Activated CD8-positive, alpha-beta T cell treated with anti-CD3 and anti-CD28 coated beads, Interleukin-2, amount 10 ng/mL, durations not matched to agents 7 days and 5 days (primary cell): ENCODE measurements at regions not wholly inside any gene's neighbourhood (a gene's known extent, or its start where the extent isn't known, plus 50 kb on each side); places are given as distances from the start of the nearest gene placed in this dataset.
"Not testable (repeated sequence)": the region's sequence is repeated elsewhere in the genome, so short reads cannot be mapped to it uniquely, and the experiment has no call there.

Source experiments
- ATAC-seq: fragments of 150-1000 bp; cut with Tn5 transposase; one replicate; pipeline ENCODE4 v1.10.0; 2021; ENCODE audit warnings: moderate library complexity
- CTCF ChIA-PET: fragments of 350-600 bp; sonication (Branson Sonifier 250); formaldehyde crosslinking; loops from one replicate; lab custom pipeline; 2021; ENCODE audit warnings: antibody characterized with exemption; lab: Charles Lee
- POLR2A ChIA-PET: fragments of 350-600 bp; sonication (Branson Sonifier 250); formaldehyde crosslinking; loops from one replicate; lab custom pipeline; 2021; ENCODE audit warnings: antibody characterized with exemption; lab: Charles Lee
- DNase-seq: peaks from one replicate; pipeline ENCODE4 v3.0.0-alpha.2; 2020
- H3K27ac Mint-ChIP-seq: one replicate; pipeline ENCODE4 v1.8.0; 2021; ENCODE audit warnings: mild to moderate bottlenecking, mixed read lengths
- H3K27me3 Mint-ChIP-seq: one replicate; pipeline ENCODE4 v1.8.0; 2021; ENCODE audit warnings: low read depth, mixed read lengths
- H3K36me3 Mint-ChIP-seq: one replicate; pipeline ENCODE4 v1.8.0; 2021; ENCODE audit warnings: low read depth, mixed read lengths
- H3K4me1 Mint-ChIP-seq: one replicate; pipeline ENCODE4 v1.8.0; 2021; ENCODE audit warnings: low read depth, mixed read lengths
- H3K4me3 Mint-ChIP-seq: one replicate; pipeline ENCODE4 v1.8.0; 2021; ENCODE audit warnings: mild to moderate bottlenecking, mixed read lengths
- H3K9me3 Mint-ChIP-seq: one replicate; pipeline ENCODE4 v1.8.0; 2022; ENCODE audit warnings: mixed read lengths; ENCODE audit not compliant: insufficient read depth

DNA sequence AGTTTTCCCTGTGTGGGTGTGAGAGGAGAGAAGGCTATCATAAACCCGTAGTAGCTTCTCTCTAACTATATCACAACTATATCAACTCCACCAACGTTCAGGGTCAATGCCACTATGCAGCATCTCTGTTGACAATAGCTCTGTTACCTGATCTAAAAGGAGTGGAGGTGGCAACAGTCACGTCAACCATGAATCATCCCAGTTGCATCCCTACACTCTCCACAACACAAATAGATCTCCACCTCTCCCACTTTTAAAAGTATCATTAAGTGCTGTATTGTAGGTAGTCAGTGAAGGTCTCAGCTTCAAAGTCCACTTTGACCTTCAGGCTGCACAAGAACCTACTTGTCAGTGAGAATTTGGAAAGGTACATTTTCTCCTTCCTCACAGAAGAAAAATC, 600.5 kb upstream of the GRIA3 start:
- ChIA-PET POLR2A (no interaction called here), CTCF (no interaction called here)
- no peaks in the 10 kb centered on the region for H3K9me3 Mint-ChIP-seq
- H3K27me3 Mint-ChIP-seq = no peaks in the 10 kb centered on the region
- no peak overlapping the region for H3K4me3 Mint-ChIP-seq
- H3K4me1 Mint-ChIP-seq = no peaks in the 10 kb centered on the region
- no peak for ATAC-seq
- DNase-seq = no peak
- H3K27ac Mint-ChIP-seq = no peak overlapping the region
- H3K36me3 Mint-ChIP-seq = no peaks in the 10 kb centered on the region

GRCh38 chrX:122584981-122585380, 599.1 kb upstream of the GRIA3 start:
- H3K9me3 Mint-ChIP-seq = no peaks in the 10 kb centered on the region
- no peaks in the 10 kb centered on the region for H3K36me3 Mint-ChIP-seq
- no peaks in the 10 kb centered on the region for H3K27me3 Mint-ChIP-seq
- ATAC-seq = no peak
- POLR2A ChIA-PET = no interaction called here
- CTCF ChIA-PET = no interaction called here
- H3K4me1 Mint-ChIP-seq = no peaks in the 10 kb centered on the region
- no peak for DNase-seq
- no peak overlapping the region for H3K4me3 Mint-ChIP-seq
- H3K27ac Mint-ChIP-seq = no peak overlapping the region

DNA sequence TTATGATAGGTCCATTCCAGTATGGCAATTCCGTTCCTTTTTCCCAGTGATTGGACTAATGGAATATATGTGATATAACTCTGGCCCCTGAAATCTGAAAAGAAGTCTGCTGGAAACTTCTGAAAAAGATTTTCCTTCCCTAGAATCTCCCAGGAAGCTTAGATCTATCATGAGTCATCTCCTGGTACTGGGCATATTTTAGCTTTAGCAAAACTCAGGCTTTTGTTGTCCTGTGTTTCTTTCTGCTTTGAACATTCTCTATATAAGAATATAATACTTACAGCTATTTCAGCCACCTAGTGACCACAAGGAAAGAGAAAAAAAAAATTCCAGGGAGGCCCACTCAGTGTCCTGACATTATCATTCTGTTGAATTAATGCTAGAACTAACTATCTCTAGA, 597.2 kb upstream of the GRIA3 start:
- H3K27me3 Mint-ChIP-seq = no peaks in the 10 kb centered on the region
- no peak for DNase-seq
- ATAC-seq = no peak
- no peaks in the 10 kb centered on the region for H3K9me3 Mint-ChIP-seq
- ChIA-PET POLR2A (no interaction called here), CTCF (no interaction called here)
- H3K27ac Mint-ChIP-seq = no peak overlapping the region
- no peaks in the 10 kb centered on the region for H3K36me3 Mint-ChIP-seq
- no peak overlapping the region for H3K4me3 Mint-ChIP-seq
- H3K4me1 Mint-ChIP-seq = no peaks in the 10 kb centered on the region

- Mint-ChIP-seq H3K4me1 (no peaks in the 10 kb centered on the region), H3K27ac (no peak overlapping the region), H3K9me3 (no peaks in the 10 kb centered on the region), H3K36me3 (no peaks in the 10 kb centered on the region), H3K4me3 (no peak overlapping the region), H3K27me3 (no peaks in the 10 kb centered on the region)
- ChIA-PET CTCF (no interaction called here), POLR2A (no interaction called here)
- DNase-seq (no peak), ATAC-seq (no peak)
These were observed 592.5 kb upstream of the GRIA3 start for GRCh38 chrX:122591546-122591945.

DNA sequence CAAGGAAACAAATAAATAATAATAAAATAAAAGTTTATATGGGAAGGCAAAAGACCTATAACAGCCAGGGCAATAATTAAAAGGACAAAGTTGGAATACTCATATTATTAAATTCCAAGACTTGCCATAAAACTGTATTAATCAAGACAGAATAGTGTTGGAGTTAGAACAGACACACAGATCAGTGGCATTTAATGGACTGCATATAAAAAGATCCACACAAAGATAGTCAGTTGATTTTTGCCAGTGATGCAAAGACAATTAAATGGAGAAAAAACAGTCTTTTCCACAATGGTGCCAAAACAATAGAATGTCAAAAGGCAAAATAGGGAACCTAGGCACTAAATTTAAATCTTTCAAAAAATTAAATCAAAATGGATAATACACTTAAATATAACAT, 587.1 kb upstream of the GRIA3 start:
- Mint-ChIP-seq H3K9me3 (no peaks in the 10 kb centered on the region), H3K4me1 (no peaks in the 10 kb centered on the region), H3K27ac (no peak overlapping the region), H3K27me3 (no peaks in the 10 kb centered on the region), H3K4me3 (no peak overlapping the region), H3K36me3 (no peaks in the 10 kb centered on the region)
- ChIA-PET POLR2A (no interaction called here), CTCF (no interaction called here)
- ATAC-seq (no peak), DNase-seq (no peak)

GRCh38 chrX:122622795-122623194, 561.3 kb upstream of the GRIA3 start:
- Mint-ChIP-seq H3K27me3 (no peaks in the 10 kb centered on the region), H3K4me3 (no peak overlapping the region), H3K4me1 (no peaks in the 10 kb centered on the region), H3K36me3 (no peaks in the 10 kb centered on the region), H3K9me3 (no peaks in the 10 kb centered on the region), H3K27ac (no peak overlapping the region)
- no peak for DNase-seq
- ATAC-seq = no peak
- POLR2A ChIA-PET = no interaction called here
- CTCF ChIA-PET = no interaction called here

- POLR2A ChIA-PET = no interaction called here
These were observed 558.8 kb upstream of the GRIA3 start for GRCh38 chrX:122625239-122625638.

GRCh38 chrX:122625821-122626220, 558.3 kb upstream of the GRIA3 start:
- Mint-ChIP-seq H3K4me3 (no peak overlapping the region), H3K27ac (no peak overlapping the region), H3K9me3 (no peaks in the 10 kb centered on the region), H3K27me3 (no peaks in the 10 kb centered on the region), H3K4me1 (no peaks in the 10 kb centered on the region), H3K36me3 (no peaks in the 10 kb centered on the region)
- ChIA-PET POLR2A (no interaction called here), CTCF (no interaction called here)
- DNase-seq = no peak
- no peak for ATAC-seq

More at GRCh38 chrX:122625239-122625638, 558.8 kb upstream of the GRIA3 start:
- Mint-ChIP-seq H3K27me3 (no peaks in the 10 kb centered on the region), H3K4me1 (no peaks in the 10 kb centered on the region), H3K27ac (no peak overlapping the region), H3K9me3 (no peaks in the 10 kb centered on the region), H3K4me3 (no peak overlapping the region), H3K36me3 (no peaks in the 10 kb centered on the region)
- DNase-seq (no peak), ATAC-seq (no peak)
- CTCF ChIA-PET = no interaction called here

GRCh38 chrX:122626871-122627270, 557.2 kb upstream of the GRIA3 start:
- ChIA-PET CTCF (no interaction called here), POLR2A (no interaction called here)
- Mint-ChIP-seq H3K27me3 (no peaks in the 10 kb centered on the region), H3K4me3 (no peak overlapping the region), H3K9me3 (no peaks in the 10 kb centered on the region), H3K4me1 (no peaks in the 10 kb centered on the region), H3K27ac (no peak overlapping the region), H3K36me3 (no peaks in the 10 kb centered on the region)
- DNase-seq (no peak), ATAC-seq (no peak)

- Mint-ChIP-seq H3K36me3 (no peaks in the 10 kb centered on the region), H3K27me3 (no peaks in the 10 kb centered on the region), H3K4me1 (no peaks in the 10 kb centered on the region), H3K27ac (no peak overlapping the region), H3K9me3 (no peaks in the 10 kb centered on the region), H3K4me3 (no peak overlapping the region)
- ChIA-PET POLR2A (no interaction called here), CTCF (no interaction called here)
- ATAC-seq (no peak), DNase-seq (no peak)
These were observed 542.9 kb upstream of the GRIA3 start for GRCh38 chrX:122641136-122641535.

GRCh38 chrX:122641826-122642225, 542.3 kb upstream of the GRIA3 start:
- Mint-ChIP-seq H3K27ac (no peak overlapping the region), H3K36me3 (no peaks in the 10 kb centered on the region), H3K4me3 (no peak overlapping the region), H3K4me1 (no peaks in the 10 kb centered on the region), H3K27me3 (no peaks in the 10 kb centered on the region), H3K9me3 (no peaks in the 10 kb centered on the region)
- DNase-seq = no peak
- ChIA-PET POLR2A (no interaction called here), CTCF (no interaction called here)
- no peak for ATAC-seq

- DNase-seq, H3K27me3 Mint-ChIP-seq, H3K27ac Mint-ChIP-seq, ATAC-seq, H3K9me3 Mint-ChIP-seq, CTCF ChIA-PET, H3K4me1 Mint-ChIP-seq, H3K36me3 Mint-ChIP-seq, H3K4me3 Mint-ChIP-seq, POLR2A ChIA-PET: not testable (repeated sequence)
These were observed 528.8 kb upstream of the GRIA3 start for GRCh38 chrX:122655256-122655655.

- POLR2A ChIA-PET = no interaction called here
- DNase-seq (no peak), ATAC-seq (no peak)
- H3K36me3 Mint-ChIP-seq = no peaks in the 10 kb centered on the region
- CTCF ChIA-PET = no interaction called here
- no peaks in the 10 kb centered on the region for H3K4me1 Mint-ChIP-seq
- no peaks in the 10 kb centered on the region for H3K9me3 Mint-ChIP-seq
- H3K4me3 Mint-ChIP-seq = no peak overlapping the region
- H3K27me3 Mint-ChIP-seq = no peaks in the 10 kb centered on the region
- no peak overlapping the region for H3K27ac Mint-ChIP-seq
These were observed 517.5 kb upstream of the GRIA3 start for GRCh38 chrX:122666601-122667000.
